ENCODE measurements at regions not wholly inside any gene's neighbourhood (a gene's known extent, or its start where the extent isn't known, plus 50 kb on each side); places are given as distances from the start of the nearest gene placed in this dataset.

DNA sequence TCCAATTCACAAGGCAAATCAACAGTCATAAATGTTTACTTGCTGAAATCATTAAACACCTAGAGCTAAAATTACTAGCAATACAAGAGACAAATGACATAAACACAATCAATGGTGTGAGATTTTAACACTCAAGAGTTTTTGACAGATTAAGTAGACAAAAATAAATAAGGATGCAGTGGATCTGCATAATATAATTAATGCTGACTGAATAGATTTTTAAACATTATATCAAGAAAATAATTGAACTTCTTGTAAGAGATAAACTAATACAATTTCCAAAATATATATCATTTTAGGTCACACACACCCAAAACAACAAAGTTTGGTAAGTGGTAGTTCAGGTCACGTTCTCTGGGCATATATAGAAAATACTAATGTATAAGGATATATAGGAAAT, 322.6 kb upstream of the XYLT1 start:
- Histone ChIP-seq H3K9me3 (replicated peaks in 1 of 2; ENCODE audit: control insufficient read depth in 2 of 2, insufficient read depth in 1 of 2, low read depth in 1 of 2, low read length in 2 of 2) (no peaks in the 10 kb centered on the region), H3K27me3 (ENCODE audit: control insufficient read depth in 3 of 3, insufficient read depth in 3 of 3, low read depth in 1 of 3, low read length in 3 of 3) (no peaks in the 10 kb centered on the region), H2AK5ac (ENCODE audit: low read depth, low read length) (no peak overlapping the region), H2BK5ac (ENCODE audit: low read length) (no peak overlapping the region), H2BK15ac (ENCODE audit: low read length) (no peak overlapping the region), H2BK120ac (ENCODE audit: low read depth, low read length) (no peak overlapping the region), H3K4me2 (ENCODE audit: insufficient read depth, low read length, poor library complexity, severe bottlenecking) (no peak overlapping the region), H2BK12ac (ENCODE audit: low read length) (no peak overlapping the region), H3K4me1 (ENCODE audit: control insufficient read depth in 2 of 2, insufficient read depth in 1 of 2, low read depth in 1 of 2, low read length in 2 of 2) (no peaks in the 10 kb centered on the region), H3K4me3 (ENCODE audit: low read length in 2 of 2) (no peak overlapping the region), H3K79me1 (ENCODE audit: low read depth, low read length) (no peaks in the 10 kb centered on the region), H3K27ac (replicated peaks; ENCODE audit: low read length) (no peak overlapping the region), H3K14ac (ENCODE audit: low read length) (no peak overlapping the region), H3K36me3 (replicated peaks in 1 of 2; ENCODE audit: control insufficient read depth in 2 of 2, insufficient read depth in 2 of 2, low read length in 2 of 2) (no peaks in the 10 kb centered on the region), H3K4ac (ENCODE audit: low read length) (no peak overlapping the region), H4K91ac (ENCODE audit: low read depth, low read length, poor library complexity) (no peak overlapping the region), H3K23ac (ENCODE audit: low read depth, low read length, poor library complexity) (no peak overlapping the region), H3K9ac (ENCODE audit: low read depth, low read length, poor library complexity) (no peak overlapping the region), H4K8ac (ENCODE audit: low read depth, low read length) (no peak overlapping the region), H2AFZ (ENCODE audit: low read length) (no peak overlapping the region), H3K18ac (ENCODE audit: low read length) (no peak overlapping the region)
- WGBS, 2 donors (ENCODE audit: extremely low coverage in 2 of 2, insufficient read length in 2 of 2, insufficient replicate concordance in 1 of 2): no CpG with 5 or more reads among the region's 1 CpG
- no peak for DNase-seq (ENCODE audit: low spot score)

DNA sequence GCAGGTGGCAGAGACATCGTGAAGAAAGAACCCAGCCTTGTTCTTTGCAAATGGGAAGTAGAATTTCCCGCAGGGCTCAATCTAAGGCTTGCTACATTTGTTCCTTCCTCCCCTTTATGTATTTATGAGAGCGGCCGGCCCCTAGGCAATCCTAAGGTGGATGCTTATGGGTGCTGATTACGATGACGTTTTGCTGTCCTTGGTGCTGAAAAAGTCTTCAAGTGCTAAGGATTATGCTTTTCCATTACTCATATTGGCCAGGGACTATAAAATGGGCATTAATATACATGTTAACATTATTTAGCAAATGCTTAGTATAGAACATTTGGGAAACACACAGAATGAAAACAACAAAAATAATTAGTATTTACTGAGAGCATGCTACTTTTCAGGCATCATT, 313.3 kb upstream of the XYLT1 start:
- H3K4me3 ChIP-seq (ENCODE audit: low read length in 2 of 2): no peak overlapping the region
- H3K36me3 ChIP-seq (replicated peaks in 1 of 2; ENCODE audit: control insufficient read depth in 2 of 2, insufficient read depth in 2 of 2, low read length in 2 of 2): no peaks in the 10 kb centered on the region
- no peak overlapping the region for H2BK15ac ChIP-seq (ENCODE audit: low read length)
- no peaks in the 10 kb centered on the region for H3K27me3 ChIP-seq (ENCODE audit: control insufficient read depth in 3 of 3, insufficient read depth in 3 of 3, low read depth in 1 of 3, low read length in 3 of 3)
- H2BK120ac ChIP-seq (ENCODE audit: low read depth, low read length): no peak overlapping the region
- H3K9me3 ChIP-seq (replicated peaks in 1 of 2; ENCODE audit: control insufficient read depth in 2 of 2, insufficient read depth in 1 of 2, low read depth in 1 of 2, low read length in 2 of 2): no peaks in the 10 kb centered on the region
- H3K79me1 ChIP-seq (ENCODE audit: low read depth, low read length): no peaks in the 10 kb centered on the region
- H3K14ac ChIP-seq (ENCODE audit: low read length): no peak overlapping the region
- no peak overlapping the region for H3K23ac ChIP-seq (ENCODE audit: low read depth, low read length, poor library complexity)
- no peak overlapping the region for H2BK12ac ChIP-seq (ENCODE audit: low read length)
- H4K8ac ChIP-seq (ENCODE audit: low read depth, low read length): no peak overlapping the region
- no peak overlapping the region for H3K4me2 ChIP-seq (ENCODE audit: insufficient read depth, low read length, poor library complexity, severe bottlenecking)
- no peaks in the 10 kb centered on the region for H3K4me1 ChIP-seq (ENCODE audit: control insufficient read depth in 2 of 2, insufficient read depth in 1 of 2, low read depth in 1 of 2, low read length in 2 of 2)
- H3K9ac ChIP-seq (ENCODE audit: low read depth, low read length, poor library complexity): no peak overlapping the region
- H3K4ac ChIP-seq (ENCODE audit: low read length): no peak overlapping the region
- no peak overlapping the region for H2BK5ac ChIP-seq (ENCODE audit: low read length)
- no peak overlapping the region for H3K27ac ChIP-seq (replicated peaks; ENCODE audit: low read length)
- no peak overlapping the region for H2AK5ac ChIP-seq (ENCODE audit: low read depth, low read length)
- no peak overlapping the region for H3K18ac ChIP-seq (ENCODE audit: low read length)
- H2AFZ ChIP-seq (ENCODE audit: low read length): no peak overlapping the region
- H4K91ac ChIP-seq (ENCODE audit: low read depth, low read length, poor library complexity): no peak overlapping the region
- DNase-seq (ENCODE audit: low spot score): peak; percentile 52
- WGBS, 2 donors (ENCODE audit: extremely low coverage in 2 of 2, insufficient read length in 2 of 2, insufficient replicate concordance in 1 of 2): no CpG with 5 or more reads among the region's 6 CpGs

DNA sequence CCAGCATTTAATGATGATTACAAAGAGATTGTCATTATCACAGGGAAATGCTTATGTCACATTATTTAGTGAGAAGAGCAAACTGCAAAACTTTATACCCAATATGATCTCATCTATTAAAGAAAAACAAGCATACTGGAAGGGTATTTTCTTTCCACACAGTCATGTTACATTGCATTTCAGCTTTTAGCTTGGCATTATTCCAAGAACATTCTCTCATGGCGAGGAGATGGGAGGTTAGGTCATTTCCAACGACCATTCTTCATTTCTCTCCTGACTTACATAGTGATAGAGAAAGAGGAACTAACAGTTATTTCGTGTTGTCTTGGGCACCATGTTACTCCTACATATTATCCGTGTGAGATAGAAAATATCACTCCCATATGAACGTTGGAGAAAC, 309.4 kb upstream of the XYLT1 start:
- no CpG with 5 or more reads among the region's 5 CpGs for whole genome bisulfite sequencing, 2 donors (ENCODE audit: extremely low coverage in 2 of 2, insufficient read length in 2 of 2, insufficient replicate concordance in 1 of 2)

DNA sequence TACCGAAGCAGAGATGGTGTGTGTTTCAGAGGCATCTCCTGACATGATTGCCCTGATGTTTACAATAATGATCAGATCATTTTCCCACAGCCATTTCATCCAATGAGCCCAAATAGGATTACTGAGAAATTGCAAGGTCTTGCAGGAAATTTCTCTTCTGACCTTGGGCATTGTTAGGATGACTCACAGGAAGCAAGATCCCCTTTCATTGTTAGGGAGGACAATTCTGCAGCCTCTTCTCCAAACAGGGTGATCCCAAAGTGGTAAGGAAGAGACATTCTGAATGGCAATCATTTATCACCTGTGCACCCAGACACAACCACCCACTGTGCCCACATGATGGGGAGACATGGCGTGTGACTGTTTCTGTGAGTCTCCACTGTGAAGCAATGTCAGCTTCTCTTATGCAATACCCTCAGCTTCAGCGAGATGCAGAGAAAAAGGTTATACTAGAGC, 306.7 kb upstream of the XYLT1 start:
- Histone ChIP-seq H3K27me3 (ENCODE audit: control insufficient read depth in 3 of 3, insufficient read depth in 3 of 3, low read depth in 1 of 3, low read length in 3 of 3) (no peaks in the 10 kb centered on the region), H4K91ac (ENCODE audit: low read depth, low read length, poor library complexity) (no peak overlapping the region), H2BK15ac (ENCODE audit: low read length) (no peak overlapping the region), H3K14ac (ENCODE audit: low read length) (no peak overlapping the region), H3K27ac (replicated peaks; ENCODE audit: low read length) (no peak overlapping the region), H3K4me3 (ENCODE audit: low read length in 2 of 2) (no peak overlapping the region), H2BK120ac (ENCODE audit: low read depth, low read length) (no peak overlapping the region), H3K4ac (ENCODE audit: low read length) (no peak overlapping the region), H2AFZ (ENCODE audit: low read length) (no peak overlapping the region), H3K4me1 (ENCODE audit: control insufficient read depth in 2 of 2, insufficient read depth in 1 of 2, low read depth in 1 of 2, low read length in 2 of 2) (peaks cover 0 to 8% of the 10 kb centered on the region in 2 donors), H3K18ac (ENCODE audit: low read length) (no peak overlapping the region), H3K4me2 (ENCODE audit: insufficient read depth, low read length, poor library complexity, severe bottlenecking) (no peak overlapping the region), H3K36me3 (replicated peaks in 1 of 2; ENCODE audit: control insufficient read depth in 2 of 2, insufficient read depth in 2 of 2, low read length in 2 of 2) (no peaks in the 10 kb centered on the region), H3K79me1 (ENCODE audit: low read depth, low read length) (no peaks in the 10 kb centered on the region), H3K9ac (ENCODE audit: low read depth, low read length, poor library complexity) (no peak overlapping the region), H3K9me3 (replicated peaks in 1 of 2; ENCODE audit: control insufficient read depth in 2 of 2, insufficient read depth in 1 of 2, low read depth in 1 of 2, low read length in 2 of 2) (no peaks in the 10 kb centered on the region), H2BK5ac (ENCODE audit: low read length) (no peak overlapping the region), H3K23ac (ENCODE audit: low read depth, low read length, poor library complexity) (no peak overlapping the region), H4K8ac (ENCODE audit: low read depth, low read length) (no peak overlapping the region), H2AK5ac (ENCODE audit: low read depth, low read length) (no peak overlapping the region), H2BK12ac (ENCODE audit: low read length) (no peak overlapping the region)
- WGBS, 2 donors (ENCODE audit: extremely low coverage in 2 of 2, insufficient read length in 2 of 2, insufficient replicate concordance in 1 of 2): no CpG with 5 or more reads among the region's 3 CpGs
- DNase-seq (ENCODE audit: low spot score): no peak

More for the DNA sequence above, 309.4 kb upstream of the XYLT1 start:
- H3K4me3 ChIP-seq (ENCODE audit: low read length in 2 of 2): no peak overlapping the region
- H3K9me3 ChIP-seq (replicated peaks in 1 of 2; ENCODE audit: control insufficient read depth in 2 of 2, insufficient read depth in 1 of 2, low read depth in 1 of 2, low read length in 2 of 2): no peaks in the 10 kb centered on the region
- H3K23ac ChIP-seq (ENCODE audit: low read depth, low read length, poor library complexity): no peak overlapping the region
- no peak overlapping the region for H3K18ac ChIP-seq (ENCODE audit: low read length)
- no peaks in the 10 kb centered on the region for H3K79me1 ChIP-seq (ENCODE audit: low read depth, low read length)
- no peak overlapping the region for H2BK120ac ChIP-seq (ENCODE audit: low read depth, low read length)
- no peak overlapping the region for H3K4me2 ChIP-seq (ENCODE audit: insufficient read depth, low read length, poor library complexity, severe bottlenecking)
- H4K91ac ChIP-seq (ENCODE audit: low read depth, low read length, poor library complexity): no peak overlapping the region
- no peak overlapping the region for H3K27ac ChIP-seq (replicated peaks; ENCODE audit: low read length)
- no peak overlapping the region for H2BK5ac ChIP-seq (ENCODE audit: low read length)
- H2BK15ac ChIP-seq (ENCODE audit: low read length): no peak overlapping the region
- H2AK5ac ChIP-seq (ENCODE audit: low read depth, low read length): no peak overlapping the region
- no peak overlapping the region for H4K8ac ChIP-seq (ENCODE audit: low read depth, low read length)
- H3K14ac ChIP-seq (ENCODE audit: low read length): no peak overlapping the region
- no peak overlapping the region for H2BK12ac ChIP-seq (ENCODE audit: low read length)
- no peak for DNase-seq (ENCODE audit: low spot score)
- H2AFZ ChIP-seq (ENCODE audit: low read length): no peak overlapping the region
- H3K36me3 ChIP-seq (replicated peaks in 1 of 2; ENCODE audit: control insufficient read depth in 2 of 2, insufficient read depth in 2 of 2, low read length in 2 of 2): no peaks in the 10 kb centered on the region
- peaks cover 0 to 4% of the 10 kb centered on the region in 2 donors for H3K4me1 ChIP-seq (ENCODE audit: control insufficient read depth in 2 of 2, insufficient read depth in 1 of 2, low read depth in 1 of 2, low read length in 2 of 2)
- no peaks in the 10 kb centered on the region for H3K27me3 ChIP-seq (ENCODE audit: control insufficient read depth in 3 of 3, insufficient read depth in 3 of 3, low read depth in 1 of 3, low read length in 3 of 3)
- H3K4ac ChIP-seq (ENCODE audit: low read length): no peak overlapping the region
- no peak overlapping the region for H3K9ac ChIP-seq (ENCODE audit: low read depth, low read length, poor library complexity)

Data from neuronal stem cell (in vitro differentiated cells).